ENCODE measurements at regions not wholly inside any gene's neighbourhood (a gene's known extent, or its start where the extent isn't known, plus 50 kb on each side); places are given as distances from the start of the nearest gene placed in this dataset.
A peak's percentile ranks its signal among the peaks of the same experiment; 100 is the strongest.
"Not testable (repeated sequence)": the region's sequence is repeated elsewhere in the genome, so short reads cannot be mapped to it uniquely, and the experiment has no call there.

- DNase-seq = no peak
These were observed 295.6 kb upstream of the DDHD1 start for GRCh38 chr14:53448682-53449081.

- DNase-seq = no peak
These were observed 291.7 kb upstream of the DDHD1 start for GRCh38 chr14:53444677-53445312.

GRCh38 chr14:53441789-53442188 lies 288.7 kb upstream of the DDHD1 start:
- DNase-seq = no peak

GRCh38 chr14:53437858-53438257 lies 284.7 kb upstream of the DDHD1 start:
- DNase-seq = no peak

GRCh38 chr14:53432378-53432802 lies 279.3 kb upstream of the DDHD1 start:
- DNase-seq = peak; percentile 39

GRCh38 chr14:53430870-53431269 lies 277.7 kb upstream of the DDHD1 start:
- DNase-seq = no peak

- no peak for DNase-seq
These were observed 259.9 kb upstream of the DDHD1 start for GRCh38 chr14:53412819-53413675.

GRCh38 chr14:53411125-53411524 lies 258.0 kb upstream of the DDHD1 start:
- no peak for DNase-seq

- DNase-seq = no peak
These were observed 256.8 kb upstream of the DDHD1 start for GRCh38 chr14:53409969-53410368.

GRCh38 chr14:53409289-53409688 lies 256.2 kb upstream of the DDHD1 start:
- DNase-seq = no peak

- no peak for DNase-seq
These were observed 255.2 kb upstream of the DDHD1 start for GRCh38 chr14:53408175-53408879.

GRCh38 chr14:53406519-53406918 lies 253.4 kb upstream of the DDHD1 start:
- DNase-seq = no peak

GRCh38 chr14:53401646-53402045 lies 248.5 kb upstream of the DDHD1 start:
- DNase-seq = no peak

- no peak for DNase-seq
These were observed 245.9 kb upstream of the DDHD1 start for GRCh38 chr14:53399057-53399456.

- DNase-seq = no peak
These were observed 245.5 kb upstream of the DDHD1 start for GRCh38 chr14:53398616-53399015.

GRCh38 chr14:53395267-53395666 lies 242.1 kb upstream of the DDHD1 start:
- DNase-seq = not testable (repeated sequence)

- no peak for DNase-seq
These were observed 238.6 kb upstream of the DDHD1 start for GRCh38 chr14:53391631-53392285.

- no peak for DNase-seq
These were observed 238.0 kb upstream of the DDHD1 start for GRCh38 chr14:53391156-53391555.

- DNase-seq = no peak
These were observed 236.9 kb upstream of the DDHD1 start for GRCh38 chr14:53390008-53390407.

GRCh38 chr14:53389202-53389601 lies 236.1 kb upstream of the DDHD1 start:
- no peak for DNase-seq

GRCh38 chr14:53386362-53386761 lies 233.2 kb upstream of the DDHD1 start:
- no peak for DNase-seq

GRCh38 chr14:53384536-53384935 lies 231.4 kb upstream of the DDHD1 start:
- no peak for DNase-seq

GRCh38 chr14:53384073-53384472 lies 230.9 kb upstream of the DDHD1 start:
- DNase-seq = no peak

Measured in NCI-H1092 treated with DMSO at 0.1 percent for 48 hours (cell line).